ENCODE measurements at regions not wholly inside any gene's neighbourhood (a gene's known extent, or its start where the extent isn't known, plus 50 kb on each side); places are given as distances from the start of the nearest gene placed in this dataset.

DNA sequence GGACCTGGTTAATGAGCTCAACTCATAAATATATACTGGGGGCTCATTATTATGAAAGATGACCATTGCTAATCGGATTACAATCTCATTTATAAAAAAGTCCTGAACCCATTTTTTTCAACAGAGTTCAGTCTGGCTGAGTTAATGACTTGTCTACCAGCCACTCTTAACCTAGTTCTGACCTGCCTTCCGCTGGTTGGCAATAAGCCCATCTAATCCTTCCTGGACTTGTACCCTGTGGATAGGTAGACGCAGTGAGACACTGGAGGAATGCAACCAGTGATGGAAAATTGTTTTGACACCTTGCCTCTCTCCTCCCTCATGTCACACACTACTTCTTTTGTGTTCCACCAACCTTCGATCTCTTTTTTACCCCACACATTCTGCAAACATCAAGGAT, 279.9 kb downstream of the FOXO1 start:
- H3K4me3 ChIP-seq: no peak overlapping the region
- H3K27ac ChIP-seq: no peak overlapping the region
- H3K27me3 ChIP-seq: no peaks in the 10 kb centered on the region
- intact Hi-C loops (cut with DNase I; ENCODE audit: low total_unique reads): no loop called here
- H3K4me1 ChIP-seq: no peaks in the 10 kb centered on the region
- no peaks in the 10 kb centered on the region for H3K9me3 ChIP-seq
- TF ChIP-seq, protein P1, sequence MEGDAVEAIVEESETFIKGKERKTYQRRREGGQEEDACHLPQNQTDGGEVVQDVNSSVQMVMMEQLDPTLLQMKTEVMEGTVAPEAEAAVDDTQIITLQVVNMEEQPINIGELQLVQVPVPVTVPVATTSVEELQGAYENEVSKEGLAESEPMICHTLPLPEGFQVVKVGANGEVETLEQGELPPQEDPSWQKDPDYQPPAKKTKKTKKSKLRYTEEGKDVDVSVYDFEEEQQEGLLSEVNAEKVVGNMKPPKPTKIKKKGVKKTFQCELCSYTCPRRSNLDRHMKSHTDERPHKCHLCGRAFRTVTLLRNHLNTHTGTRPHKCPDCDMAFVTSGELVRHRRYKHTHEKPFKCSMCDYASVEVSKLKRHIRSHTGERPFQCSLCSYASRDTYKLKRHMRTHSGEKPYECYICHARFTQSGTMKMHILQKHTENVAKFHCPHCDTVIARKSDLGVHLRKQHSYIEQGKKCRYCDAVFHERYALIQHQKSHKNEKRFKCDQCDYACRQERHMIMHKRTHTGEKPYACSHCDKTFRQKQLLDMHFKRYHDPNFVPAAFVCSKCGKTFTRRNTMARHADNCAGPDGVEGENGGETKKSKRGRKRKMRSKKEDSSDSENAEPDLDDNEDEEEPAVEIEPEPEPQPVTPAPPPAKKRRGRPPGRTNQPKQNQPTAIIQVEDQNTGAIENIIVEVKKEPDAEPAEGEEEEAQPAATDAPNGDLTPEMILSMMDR (IDR thresholded peaks at IDR 0.05): no peak
- TF ChIP-seq POLR2AphosphoS5 (IDR thresholded peaks at IDR 0.05) (no peak), POLR2A (IDR thresholded peaks at IDR 0.05) (no peak)
- no peaks in the 10 kb centered on the region for H3K36me3 ChIP-seq
- DNase-seq (ENCODE audit: low spot score in 2 of 2): no peak

DNA sequence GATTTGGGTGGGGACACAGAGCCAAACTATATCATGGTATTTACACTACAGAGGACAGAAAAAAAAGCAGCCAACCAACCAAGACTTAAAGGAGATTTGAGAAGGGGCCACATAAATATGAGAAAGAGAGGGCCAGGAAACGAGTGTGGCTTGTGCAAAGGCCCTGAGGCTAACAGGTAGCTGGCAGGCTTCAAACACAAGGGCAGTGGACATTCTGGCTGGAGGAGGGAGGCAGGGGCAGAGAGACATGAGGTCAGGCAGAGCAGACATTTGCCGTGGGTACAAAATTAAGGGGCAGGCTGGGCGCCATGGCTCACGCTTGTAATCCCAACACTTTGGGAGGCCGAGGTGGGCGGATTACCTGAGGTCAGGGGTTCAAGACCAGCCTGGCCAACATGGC, 278.7 kb downstream of the FOXO1 start:
- no peak for DNase-seq (ENCODE audit: low spot score in 2 of 2)
- no peaks in the 10 kb centered on the region for H3K4me1 ChIP-seq
- TF ChIP-seq POLR2A (IDR thresholded peaks at IDR 0.05) (no peak), POLR2AphosphoS5 (IDR thresholded peaks at IDR 0.05) (no peak)
- TF ChIP-seq, protein P1 (IDR thresholded peaks at IDR 0.05): no peak
- no peaks in the 10 kb centered on the region for H3K9me3 ChIP-seq
- intact Hi-C loops (cut with DNase I; ENCODE audit: low total_unique reads): no loop called here
- H3K36me3 ChIP-seq: no peaks in the 10 kb centered on the region
- no peak overlapping the region for H3K4me3 ChIP-seq
- no peaks in the 10 kb centered on the region for H3K27me3 ChIP-seq
- no peak overlapping the region for H3K27ac ChIP-seq

DNA sequence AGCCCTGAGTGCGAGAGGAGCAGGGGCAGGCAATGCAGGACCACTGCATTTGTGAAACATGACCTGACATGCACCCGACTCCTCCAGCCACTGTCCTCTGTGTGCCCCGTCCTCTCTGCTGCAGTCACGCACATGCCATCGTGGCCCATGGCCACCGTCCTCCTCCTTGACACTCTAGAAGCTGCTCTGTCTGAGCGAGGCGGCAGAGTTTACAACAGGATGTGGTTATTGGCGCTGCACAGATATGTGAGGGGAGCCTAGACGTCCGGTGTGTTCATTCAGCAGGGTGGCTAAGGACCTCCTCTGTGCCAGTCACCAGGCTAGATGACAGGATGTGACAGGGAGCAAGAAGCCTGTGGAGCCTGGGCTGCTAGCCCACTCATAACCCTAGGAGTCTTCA, 277.8 kb downstream of the FOXO1 start:
- no peaks in the 10 kb centered on the region for H3K4me1 ChIP-seq
- intact Hi-C loops (cut with DNase I; ENCODE audit: low total_unique reads): no loop called here
- H3K36me3 ChIP-seq: no peaks in the 10 kb centered on the region
- no peaks in the 10 kb centered on the region for H3K27me3 ChIP-seq
- TF ChIP-seq, protein P1 (IDR thresholded peaks at IDR 0.05): no peak
- TF ChIP-seq POLR2AphosphoS5 (IDR thresholded peaks at IDR 0.05): no peak
- TF ChIP-seq POLR2A (IDR thresholded peaks at IDR 0.05): no peak
- H3K9me3 ChIP-seq: no peaks in the 10 kb centered on the region
- DNase-seq (ENCODE audit: low spot score in 2 of 2): peak in 1 of 2 donors; percentile 23
- H3K27ac ChIP-seq: no peak overlapping the region
- H3K4me3 ChIP-seq: no peak overlapping the region

DNA sequence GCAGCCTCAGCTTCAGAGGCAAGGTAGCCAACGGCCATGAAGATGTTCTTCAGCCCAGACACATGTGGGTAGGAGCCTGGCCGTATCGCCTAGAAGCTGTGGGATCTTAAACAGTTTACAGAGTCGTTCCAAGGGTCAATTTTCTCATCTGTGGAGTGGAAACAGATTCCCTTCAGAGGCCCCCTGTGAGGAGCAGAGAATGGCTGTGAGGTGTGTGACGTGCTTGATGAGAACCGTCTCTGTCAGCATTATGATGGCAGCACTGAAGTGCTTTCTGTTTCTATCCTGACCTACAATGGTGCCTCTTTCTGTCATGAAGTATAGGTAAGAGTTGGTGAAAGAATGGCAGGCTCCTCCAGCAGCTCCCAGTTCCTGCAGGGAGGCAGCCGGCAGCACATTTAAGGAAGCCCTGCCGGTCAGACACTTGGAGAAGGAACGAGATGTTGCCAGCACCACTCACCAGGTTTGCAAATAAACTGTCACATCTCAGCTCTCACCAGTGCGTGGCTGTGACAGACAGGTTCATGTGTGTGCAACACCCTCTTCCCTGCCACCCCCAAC, 277.3 kb downstream of the FOXO1 start:
- intact Hi-C loops (cut with DNase I; ENCODE audit: low total_unique reads): no loop called here
- TF ChIP-seq POLR2A (IDR thresholded peaks at IDR 0.05) (no peak), POLR2AphosphoS5 (IDR thresholded peaks at IDR 0.05) (no peak)
- TF ChIP-seq, protein P1 (IDR thresholded peaks at IDR 0.05): no peak
- no peaks in the 10 kb centered on the region for H3K36me3 ChIP-seq
- H3K27me3 ChIP-seq: no peaks in the 10 kb centered on the region
- H3K4me3 ChIP-seq: no peak overlapping the region
- no peaks in the 10 kb centered on the region for H3K4me1 ChIP-seq
- H3K9me3 ChIP-seq: no peaks in the 10 kb centered on the region
- no peak overlapping the region for H3K27ac ChIP-seq
- DNase-seq (ENCODE audit: low spot score in 2 of 2): no peak

DNA sequence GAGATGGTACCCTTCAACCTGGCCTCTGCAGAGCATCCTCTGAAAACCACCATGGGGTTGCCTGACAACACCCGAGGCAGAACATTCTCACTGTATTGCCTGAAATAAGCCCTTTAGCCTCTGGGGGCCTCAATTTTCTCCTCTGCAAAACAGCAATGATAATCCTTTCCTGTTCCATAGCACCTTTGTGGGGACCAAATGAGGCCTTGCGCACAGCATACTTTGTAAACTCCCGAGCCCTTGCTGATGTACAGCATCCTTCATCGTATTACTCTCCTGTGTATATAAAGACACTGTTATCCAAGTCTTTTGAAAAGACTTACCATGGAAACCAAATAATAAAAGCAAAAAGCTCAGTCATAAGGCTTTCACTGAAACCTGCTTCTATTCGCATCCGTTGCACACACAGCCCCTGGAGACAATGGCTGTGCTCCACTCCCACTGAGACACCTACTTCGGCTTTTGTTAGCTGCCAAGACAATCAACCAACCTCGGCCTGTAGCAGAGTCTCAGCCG, 276.0 kb downstream of the FOXO1 start:
- intact Hi-C loops (cut with DNase I; ENCODE audit: low total_unique reads): no loop called here
- TF ChIP-seq POLR2AphosphoS5 (IDR thresholded peaks at IDR 0.05): no peak
- TF ChIP-seq POLR2A (IDR thresholded peaks at IDR 0.05): no peak
- TF ChIP-seq, protein P1 (IDR thresholded peaks at IDR 0.05): no peak
- no peak for DNase-seq (ENCODE audit: low spot score in 2 of 2)
- H3K4me3 ChIP-seq: no peak overlapping the region
- no peaks in the 10 kb centered on the region for H3K27me3 ChIP-seq
- no peaks in the 10 kb centered on the region for H3K9me3 ChIP-seq
- H3K27ac ChIP-seq: no peak overlapping the region
- no peaks in the 10 kb centered on the region for H3K36me3 ChIP-seq
- no peaks in the 10 kb centered on the region for H3K4me1 ChIP-seq

Measured in breast epithelium (tissue), 4 donors.